Panc1 (cell line): ENCODE measurements at regions not wholly inside any gene's neighbourhood (a gene's known extent, or its start where the extent isn't known, plus 50 kb on each side); places are given as distances from the start of the nearest gene placed in this dataset.

Experiments used
- ATAC-seq: fragments of 200-7000 bp; cut with Tn5 transposase; 2 replicates; pipeline ENCODE4 v1.9.1; 2020; ENCODE audit warnings: mild to moderate bottlenecking, moderate library complexity
- BruUV-seq: library from RNA; stranded (reverse); fragments of 400-500 nt; replicated peaks from 2 replicates; lab custom pipeline; 2021; lab: Mats Ljungman, UMichigan
- CTCF ChIA-PET: fragments of 300-600 bp; sonication (Branson Sonifier 250); formaldehyde crosslinking; loops from one replicate; lab custom pipeline; 2022; ENCODE audit warnings: antibody characterized with exemption; lab: Charles Lee
- POLR2A ChIA-PET: fragments of 300-600 bp; sonication (Branson Sonifier 250); formaldehyde crosslinking; loops from one replicate; lab custom pipeline; 2022; ENCODE audit warnings: antibody characterized with exemption; lab: Charles Lee
- DNase-seq: peaks from one replicate; pipeline ENCODE4 v3.0.0-alpha.2; 2010; ENCODE audit warnings: low read depth, low spot score
- H3K27ac ChIP-seq: 2 replicates; pipeline ENCODE4 v1.5.1; 2011; ENCODE audit warnings: mild to moderate bottlenecking, low read length, inconsistent platforms
- H3K27me3 ChIP-seq: fragments of 200-500 bp; sonication (Bioruptor generic); 2 replicates; pipeline ENCODE4 v1.6.0; 2014; ENCODE audit warnings: low read length, inconsistent platforms; ENCODE audit not compliant: control insufficient read depth, insufficient read depth
- H3K36me3 ChIP-seq: fragments of 200-500 bp; sonication (Bioruptor generic); 2 replicates; pipeline ENCODE4 v1.5.1; 2014; ENCODE audit warnings: inconsistent platforms, mild to moderate bottlenecking, low read length, moderate library complexity; ENCODE audit not compliant: control insufficient read depth, insufficient read depth
- H3K4me1 ChIP-seq: 2 replicates; pipeline ENCODE4 v1.5.1; 2011; ENCODE audit warnings: inconsistent platforms, mild to moderate bottlenecking, low read length, moderate library complexity; ENCODE audit not compliant: control insufficient read depth, insufficient read depth
- H3K4me3 ChIP-seq, 2 experiments: 2 replicates each; pipeline ENCODE4 v1.5.1; 2011 to 2012; ENCODE audit warnings: low read depth in 2 of 2, low read length in 2 of 2, mild to moderate bottlenecking in 2 of 2, inconsistent platforms in 1 of 2, moderate library complexity in 1 of 2
- H3K9me3 ChIP-seq: fragments of 200-500 bp; sonication (Bioruptor generic); 2 replicates; pipeline ENCODE4 v1.5.1; 2014; ENCODE audit warnings: low read depth, mild to moderate bottlenecking, inconsistent platforms, low read length, moderate library complexity; ENCODE audit not compliant: control insufficient read depth, insufficient read depth
- POLR2AphosphoS5 ChIP-seq: IDR thresholded peaks from 2 replicates; pipeline ENCODE4 v1.6.1; 2012; ENCODE audit warnings: mild to moderate bottlenecking, low read depth, low read length, moderate library complexity
- SIN3A ChIP-seq: IDR thresholded peaks from 2 replicates; pipeline ENCODE4 v1.6.1; 2012; ENCODE audit warnings: low read depth, mild to moderate bottlenecking, low read length, moderate library complexity, borderline replicate concordance; ENCODE audit not compliant: insufficient read depth
- TCF7L2 ChIP-seq: IDR thresholded peaks from 2 replicates; pipeline ENCODE4 v1.6.1; 2011; ENCODE audit warnings: mild to moderate bottlenecking, low read depth, low read length, inconsistent platforms
- in situ Hi-C: cut with HindIII; loops from 2 replicates; pipeline ENCODE4 v1.10.0; 2016; ENCODE audit warnings: low sequenced_read_pairs, low pct_unique_long_range_greater_than_20kb
- intact Hi-C: fragments of 100-400 bp; cut with micrococcal nuclease; formaldehyde crosslinking; loops from one replicate; pipeline ENCODE4 v1.10.0; 2022; ENCODE audit not compliant: unreplicated experiment
- TF ChIP-seq, protein P1 (sequence below), 2 experiments: IDR thresholded peaks; 2 replicates each; pipeline ENCODE4 v1.6.1; 2011 to 2012; ENCODE audit warnings: low read depth in 2 of 2, control low read depth in 1 of 2, low read length in 1 of 2, mild to moderate bottlenecking in 1 of 2, moderate library complexity in 1 of 2; ENCODE audit not compliant: insufficient read depth in 1 of 2
- TF ChIP-seq, protein P2 (sequence below): fragments of 450-650 bp; IDR thresholded peaks from 2 replicates; pipeline ENCODE4 v1.5.1; 2017; ENCODE audit warnings: mild to moderate bottlenecking

GRCh38 chr10:33882996-33883395 lies 548.5 kb upstream of the NRP1 start:
- ChIA-PET CTCF (no interaction called here), POLR2A (no interaction called here)
- no peaks in the 10 kb centered on the region for H3K9me3 ChIP-seq
- no peaks in the 10 kb centered on the region for H3K27me3 ChIP-seq
- in situ Hi-C loops (no loop called here), intact Hi-C loops (no loop called here)
- no peaks in the 10 kb centered on the region for H3K36me3 ChIP-seq
- DNase-seq, result no peak
- H3K4me3 ChIP-seq, result no peak overlapping the region
- no peak overlapping the region for H3K27ac ChIP-seq
- no TSS peak for BruUV-seq
- no peaks in the 10 kb centered on the region for H3K4me1 ChIP-seq
- ATAC-seq, result no peak
- no peak for TF ChIP-seq SIN3A
- TF ChIP-seq, protein P1, sequence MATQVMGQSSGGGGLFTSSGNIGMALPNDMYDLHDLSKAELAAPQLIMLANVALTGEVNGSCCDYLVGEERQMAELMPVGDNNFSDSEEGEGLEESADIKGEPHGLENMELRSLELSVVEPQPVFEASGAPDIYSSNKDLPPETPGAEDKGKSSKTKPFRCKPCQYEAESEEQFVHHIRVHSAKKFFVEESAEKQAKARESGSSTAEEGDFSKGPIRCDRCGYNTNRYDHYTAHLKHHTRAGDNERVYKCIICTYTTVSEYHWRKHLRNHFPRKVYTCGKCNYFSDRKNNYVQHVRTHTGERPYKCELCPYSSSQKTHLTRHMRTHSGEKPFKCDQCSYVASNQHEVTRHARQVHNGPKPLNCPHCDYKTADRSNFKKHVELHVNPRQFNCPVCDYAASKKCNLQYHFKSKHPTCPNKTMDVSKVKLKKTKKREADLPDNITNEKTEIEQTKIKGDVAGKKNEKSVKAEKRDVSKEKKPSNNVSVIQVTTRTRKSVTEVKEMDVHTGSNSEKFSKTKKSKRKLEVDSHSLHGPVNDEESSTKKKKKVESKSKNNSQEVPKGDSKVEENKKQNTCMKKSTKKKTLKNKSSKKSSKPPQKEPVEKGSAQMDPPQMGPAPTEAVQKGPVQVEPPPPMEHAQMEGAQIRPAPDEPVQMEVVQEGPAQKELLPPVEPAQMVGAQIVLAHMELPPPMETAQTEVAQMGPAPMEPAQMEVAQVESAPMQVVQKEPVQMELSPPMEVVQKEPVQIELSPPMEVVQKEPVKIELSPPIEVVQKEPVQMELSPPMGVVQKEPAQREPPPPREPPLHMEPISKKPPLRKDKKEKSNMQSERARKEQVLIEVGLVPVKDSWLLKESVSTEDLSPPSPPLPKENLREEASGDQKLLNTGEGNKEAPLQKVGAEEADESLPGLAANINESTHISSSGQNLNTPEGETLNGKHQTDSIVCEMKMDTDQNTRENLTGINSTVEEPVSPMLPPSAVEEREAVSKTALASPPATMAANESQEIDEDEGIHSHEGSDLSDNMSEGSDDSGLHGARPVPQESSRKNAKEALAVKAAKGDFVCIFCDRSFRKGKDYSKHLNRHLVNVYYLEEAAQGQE (IDR thresholded peaks at IDR 0.05; ENCODE audit: insufficient read depth in 1 of 2, low read depth in 2 of 2, low read length in 1 of 2), result no peak
- no peak for TF ChIP-seq TCF7L2
- no peak for TF ChIP-seq POLR2AphosphoS5
- TF ChIP-seq, protein P2, sequence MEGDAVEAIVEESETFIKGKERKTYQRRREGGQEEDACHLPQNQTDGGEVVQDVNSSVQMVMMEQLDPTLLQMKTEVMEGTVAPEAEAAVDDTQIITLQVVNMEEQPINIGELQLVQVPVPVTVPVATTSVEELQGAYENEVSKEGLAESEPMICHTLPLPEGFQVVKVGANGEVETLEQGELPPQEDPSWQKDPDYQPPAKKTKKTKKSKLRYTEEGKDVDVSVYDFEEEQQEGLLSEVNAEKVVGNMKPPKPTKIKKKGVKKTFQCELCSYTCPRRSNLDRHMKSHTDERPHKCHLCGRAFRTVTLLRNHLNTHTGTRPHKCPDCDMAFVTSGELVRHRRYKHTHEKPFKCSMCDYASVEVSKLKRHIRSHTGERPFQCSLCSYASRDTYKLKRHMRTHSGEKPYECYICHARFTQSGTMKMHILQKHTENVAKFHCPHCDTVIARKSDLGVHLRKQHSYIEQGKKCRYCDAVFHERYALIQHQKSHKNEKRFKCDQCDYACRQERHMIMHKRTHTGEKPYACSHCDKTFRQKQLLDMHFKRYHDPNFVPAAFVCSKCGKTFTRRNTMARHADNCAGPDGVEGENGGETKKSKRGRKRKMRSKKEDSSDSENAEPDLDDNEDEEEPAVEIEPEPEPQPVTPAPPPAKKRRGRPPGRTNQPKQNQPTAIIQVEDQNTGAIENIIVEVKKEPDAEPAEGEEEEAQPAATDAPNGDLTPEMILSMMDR, result no peak

GRCh38 chr10:33880291-33880690 lies 545.8 kb upstream of the NRP1 start:
- in situ Hi-C loops (no loop called here), intact Hi-C loops (no loop called here)
- Histone ChIP-seq H3K4me1 (no peaks in the 10 kb centered on the region), H3K27ac (no peak overlapping the region), H3K4me3 (no peak overlapping the region), H3K27me3 (no peaks in the 10 kb centered on the region), H3K9me3 (no peaks in the 10 kb centered on the region), H3K36me3 (no peaks in the 10 kb centered on the region)
- ATAC-seq (no peak), DNase-seq (no peak)
- ChIA-PET CTCF (no interaction called here), POLR2A (no interaction called here)
- BruUV-seq, result no TSS peak
- TF ChIP-seq, protein P1 (IDR thresholded peaks at IDR 0.05; ENCODE audit: insufficient read depth in 1 of 2, low read depth in 2 of 2, low read length in 1 of 2), result no peak
- no peak for TF ChIP-seq POLR2AphosphoS5
- TF ChIP-seq, protein P2, result no peak
- no peak for TF ChIP-seq TCF7L2
- TF ChIP-seq SIN3A, result no peak
